ENCODE measurements at regions not wholly inside any gene's neighbourhood (a gene's known extent, or its start where the extent isn't known, plus 50 kb on each side); places are given as distances from the start of the nearest gene placed in this dataset.
A peak's percentile ranks its signal among the peaks of the same experiment; 100 is the strongest.

GRCh38 chr13:50576156-50576555, 267.3 kb downstream of the DLEU7 start:
- no peak overlapping the region for H3K4me3 ChIP-seq (ENCODE audit: insufficient read depth, low read depth, low read length)
- H3K27ac Mint-ChIP-seq (ENCODE audit: unreplicated experiment) = no peak overlapping the region
- H2AFZ ChIP-seq (ENCODE audit: low read depth, low read length) = no peak overlapping the region
- FAIRE-seq = no peak
- peaks cover 3% of the 10 kb centered on the region for H3K9me3 Mint-ChIP-seq (ENCODE audit: unreplicated experiment)
- no peaks in the 10 kb centered on the region for H4K20me1 ChIP-seq (ENCODE audit: insufficient read depth, low read length)
- no peaks in the 10 kb centered on the region for H3K36me3 Mint-ChIP-seq (ENCODE audit: low read depth, unreplicated experiment)
- DNase-seq (ENCODE audit: low read depth) = no peak
- no peak overlapping the region for H3K4me2 ChIP-seq (ENCODE audit: low read length)
- no peak overlapping the region for H3K27ac ChIP-seq (ENCODE audit: low read depth, low read length)
- no peaks in the 10 kb centered on the region for H3K27me3 Mint-ChIP-seq (ENCODE audit: low read depth, unreplicated experiment)
- H3K9me3 ChIP-seq (ENCODE audit: insufficient read depth, low read depth, low read length) = no peaks in the 10 kb centered on the region
- H3K79me2 ChIP-seq (ENCODE audit: insufficient read depth, low read length) = no peaks in the 10 kb centered on the region
- TF ChIP-seq EZH2 (IDR thresholded peaks at IDR 0.05; ENCODE audit: insufficient read depth, low read length) = no peak
- no peaks in the 10 kb centered on the region for H3K27me3 ChIP-seq (ENCODE audit: insufficient read depth, low read length)
- peaks cover 22% of the 10 kb centered on the region for H3K4me1 ChIP-seq (ENCODE audit: insufficient read depth, low read length)
- no peak overlapping the region for H3K4me3 Mint-ChIP-seq (ENCODE audit: unreplicated experiment)
- no peaks in the 10 kb centered on the region for H3K36me3 ChIP-seq (ENCODE audit: insufficient read depth, low read length)
- H3K9ac ChIP-seq (ENCODE audit: low read length) = no peak overlapping the region
- peaks cover 19% of the 10 kb centered on the region for H3K4me1 Mint-ChIP-seq (ENCODE audit: low read depth, unreplicated experiment)

- Histone ChIP-seq H3K27me3 (ENCODE audit: insufficient read depth, low read length) (no peaks in the 10 kb centered on the region), H2AFZ (ENCODE audit: low read depth, low read length) (no peak overlapping the region), H3K4me3 (ENCODE audit: insufficient read depth, low read depth, low read length) (no peak overlapping the region), H3K9ac (ENCODE audit: low read length) (no peak overlapping the region), H3K36me3 (ENCODE audit: insufficient read depth, low read length) (no peaks in the 10 kb centered on the region), H3K79me2 (ENCODE audit: insufficient read depth, low read length) (no peaks in the 10 kb centered on the region), H3K27ac (ENCODE audit: low read depth, low read length) (no peak overlapping the region), H4K20me1 (ENCODE audit: insufficient read depth, low read length) (no peaks in the 10 kb centered on the region), H3K4me2 (ENCODE audit: low read length) (no peak overlapping the region), H3K9me3 (ENCODE audit: insufficient read depth, low read depth, low read length) (no peaks in the 10 kb centered on the region), H3K4me1 (ENCODE audit: insufficient read depth, low read length) (peaks cover 27% of the 10 kb centered on the region)
- FAIRE-seq (no peak), DNase-seq (ENCODE audit: low read depth) (no peak)
- H3K27ac Mint-ChIP-seq (ENCODE audit: unreplicated experiment) = no peak overlapping the region
- H3K36me3 Mint-ChIP-seq (ENCODE audit: low read depth, unreplicated experiment) = no peaks in the 10 kb centered on the region
- no peaks in the 10 kb centered on the region for H3K27me3 Mint-ChIP-seq (ENCODE audit: low read depth, unreplicated experiment)
- H3K4me1 Mint-ChIP-seq (ENCODE audit: low read depth, unreplicated experiment) = peaks cover 26% of the 10 kb centered on the region
- H3K9me3 Mint-ChIP-seq (ENCODE audit: unreplicated experiment) = no peaks in the 10 kb centered on the region
- H3K4me3 Mint-ChIP-seq (ENCODE audit: unreplicated experiment) = no peak overlapping the region
- TF ChIP-seq CTCF (IDR thresholded peaks at IDR 0.05; ENCODE audit: insufficient read depth, low read depth, low read length) (no peak), EZH2 (IDR thresholded peaks at IDR 0.05; ENCODE audit: insufficient read depth, low read length) (no peak)
These were observed 265.7 kb downstream of the DLEU7 start for GRCh38 chr13:50577806-50578205.

- no peak overlapping the region for H3K4me3 Mint-ChIP-seq (ENCODE audit: unreplicated experiment)
- Histone ChIP-seq H3K9me3 (ENCODE audit: insufficient read depth, low read depth, low read length) (no peaks in the 10 kb centered on the region), H2AFZ (ENCODE audit: low read depth, low read length) (no peak overlapping the region), H3K27me3 (ENCODE audit: insufficient read depth, low read length) (no peaks in the 10 kb centered on the region), H3K4me2 (ENCODE audit: low read length) (peak overlapping the region; percentile 21), H3K27ac (ENCODE audit: low read depth, low read length) (peak overlapping the region; percentile 72), H3K79me2 (ENCODE audit: insufficient read depth, low read length) (no peaks in the 10 kb centered on the region), H3K36me3 (ENCODE audit: insufficient read depth, low read length) (no peaks in the 10 kb centered on the region), H3K4me3 (ENCODE audit: insufficient read depth, low read depth, low read length) (no peak overlapping the region), H3K4me1 (ENCODE audit: insufficient read depth, low read length) (peaks cover 14% of the 10 kb centered on the region), H4K20me1 (ENCODE audit: insufficient read depth, low read length) (no peaks in the 10 kb centered on the region), H3K9ac (ENCODE audit: low read length) (peak overlapping the region; percentile 36)
- H3K9me3 Mint-ChIP-seq (ENCODE audit: unreplicated experiment) = no peaks in the 10 kb centered on the region
- no peaks in the 10 kb centered on the region for H3K27me3 Mint-ChIP-seq (ENCODE audit: low read depth, unreplicated experiment)
- no peak for TF ChIP-seq EZH2 (IDR thresholded peaks at IDR 0.05; ENCODE audit: insufficient read depth, low read length)
- TF ChIP-seq CTCF (IDR thresholded peaks at IDR 0.05; ENCODE audit: insufficient read depth, low read depth, low read length) = peak; percentile 49
- FAIRE-seq = peak; percentile 84
- DNase-seq (ENCODE audit: low read depth) = peak; percentile 98
- no peaks in the 10 kb centered on the region for H3K36me3 Mint-ChIP-seq (ENCODE audit: low read depth, unreplicated experiment)
- H3K27ac Mint-ChIP-seq (ENCODE audit: unreplicated experiment) = peak overlapping the region; percentile 84
- H3K4me1 Mint-ChIP-seq (ENCODE audit: low read depth, unreplicated experiment) = peaks cover 28% of the 10 kb centered on the region
These were observed 262.7 kb downstream of the DLEU7 start for GRCh38 chr13:50580684-50581305.

All from astrocyte (in vitro differentiated cells and primary cell).